ENCODE measurements at regions not wholly inside any gene's neighbourhood (a gene's known extent, or its start where the extent isn't known, plus 50 kb on each side); places are given as distances from the start of the nearest gene placed in this dataset.

DNA sequence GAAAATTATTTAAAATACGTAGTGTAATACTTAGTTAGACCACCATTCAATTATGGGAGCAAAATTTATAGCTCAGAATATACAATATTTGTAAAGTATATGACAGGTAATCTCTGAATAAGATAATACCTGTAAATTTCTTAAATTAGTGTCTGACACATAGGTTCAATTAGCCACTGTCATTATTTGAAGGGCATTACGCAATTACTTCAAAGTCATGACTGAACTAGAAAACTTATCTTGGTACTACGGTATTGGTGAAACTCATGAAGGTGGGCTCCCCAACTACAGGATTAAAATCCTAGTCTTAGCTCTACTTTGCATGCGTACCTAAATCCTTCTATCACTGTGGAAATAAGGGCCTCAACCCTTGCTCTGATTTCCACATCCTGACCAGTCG, 860.7 kb downstream of the PCDH19 start:
- TF ChIP-seq, protein P1, sequence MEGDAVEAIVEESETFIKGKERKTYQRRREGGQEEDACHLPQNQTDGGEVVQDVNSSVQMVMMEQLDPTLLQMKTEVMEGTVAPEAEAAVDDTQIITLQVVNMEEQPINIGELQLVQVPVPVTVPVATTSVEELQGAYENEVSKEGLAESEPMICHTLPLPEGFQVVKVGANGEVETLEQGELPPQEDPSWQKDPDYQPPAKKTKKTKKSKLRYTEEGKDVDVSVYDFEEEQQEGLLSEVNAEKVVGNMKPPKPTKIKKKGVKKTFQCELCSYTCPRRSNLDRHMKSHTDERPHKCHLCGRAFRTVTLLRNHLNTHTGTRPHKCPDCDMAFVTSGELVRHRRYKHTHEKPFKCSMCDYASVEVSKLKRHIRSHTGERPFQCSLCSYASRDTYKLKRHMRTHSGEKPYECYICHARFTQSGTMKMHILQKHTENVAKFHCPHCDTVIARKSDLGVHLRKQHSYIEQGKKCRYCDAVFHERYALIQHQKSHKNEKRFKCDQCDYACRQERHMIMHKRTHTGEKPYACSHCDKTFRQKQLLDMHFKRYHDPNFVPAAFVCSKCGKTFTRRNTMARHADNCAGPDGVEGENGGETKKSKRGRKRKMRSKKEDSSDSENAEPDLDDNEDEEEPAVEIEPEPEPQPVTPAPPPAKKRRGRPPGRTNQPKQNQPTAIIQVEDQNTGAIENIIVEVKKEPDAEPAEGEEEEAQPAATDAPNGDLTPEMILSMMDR (IDR thresholded peaks at IDR 0.05; ENCODE audit: insufficient read depth, low read length) = no peak
- no peak overlapping the region for H3K4me3 ChIP-seq (ENCODE audit: low read depth, low read length)
- DNase-seq (ENCODE audit: low read depth) = no peak

DNA sequence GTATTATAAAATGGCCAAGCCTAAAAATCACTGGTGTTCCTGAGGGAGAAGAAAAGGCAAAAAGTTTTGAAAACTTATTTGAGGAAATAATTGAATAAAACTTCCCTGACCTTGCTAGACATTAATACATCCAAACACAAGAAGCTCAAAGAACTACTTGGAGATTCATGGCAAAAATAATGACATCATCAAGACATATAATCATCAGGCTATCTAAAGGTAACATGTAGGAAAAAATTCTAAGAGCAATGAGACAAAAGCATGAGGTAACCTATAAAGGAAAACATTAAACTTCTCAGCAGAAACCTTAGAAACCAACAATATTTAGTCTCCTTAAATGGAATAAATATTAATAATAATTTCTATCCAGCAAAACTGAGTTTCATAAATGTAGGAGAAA, 887.6 kb downstream of the PCDH19 start:
- TF ChIP-seq, protein P1 (IDR thresholded peaks at IDR 0.05; ENCODE audit: insufficient read depth, low read length) = no peak
- no peak for DNase-seq (ENCODE audit: low read depth)
- no peak overlapping the region for H3K4me3 ChIP-seq (ENCODE audit: low read depth, low read length)

DNA sequence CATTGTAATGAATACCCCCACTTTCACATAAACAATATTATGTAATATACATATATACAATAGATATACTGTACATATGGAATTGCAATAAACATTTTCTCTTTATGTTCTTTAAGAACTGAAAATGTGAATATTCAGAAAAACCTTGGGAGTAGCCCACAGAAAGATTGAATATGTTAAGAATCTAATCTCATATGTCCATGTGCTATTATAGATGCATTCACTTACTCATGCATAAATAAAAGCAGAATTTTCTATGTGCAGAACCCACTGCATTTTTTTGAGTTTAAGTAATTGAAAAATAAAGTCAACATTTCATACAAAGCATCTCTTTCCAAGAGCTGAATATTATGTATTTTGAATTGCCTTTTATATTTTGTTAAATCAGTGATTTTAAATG, 902.3 kb downstream of the PCDH19 start:
- DNase-seq (ENCODE audit: low read depth) = no peak
- H3K4me3 ChIP-seq (ENCODE audit: low read depth, low read length) = no peak overlapping the region
- TF ChIP-seq, protein P1 (IDR thresholded peaks at IDR 0.05; ENCODE audit: insufficient read depth, low read length) = no peak

- no peak for DNase-seq (ENCODE audit: low read depth)
- no peak overlapping the region for H3K4me3 ChIP-seq (ENCODE audit: low read depth, low read length)
- TF ChIP-seq, protein P1 (IDR thresholded peaks at IDR 0.05; ENCODE audit: insufficient read depth, low read length) = no peak
These were observed 914.6 kb downstream of the PCDH19 start for GRCh38 chrX:99495453-99495852.

DNA sequence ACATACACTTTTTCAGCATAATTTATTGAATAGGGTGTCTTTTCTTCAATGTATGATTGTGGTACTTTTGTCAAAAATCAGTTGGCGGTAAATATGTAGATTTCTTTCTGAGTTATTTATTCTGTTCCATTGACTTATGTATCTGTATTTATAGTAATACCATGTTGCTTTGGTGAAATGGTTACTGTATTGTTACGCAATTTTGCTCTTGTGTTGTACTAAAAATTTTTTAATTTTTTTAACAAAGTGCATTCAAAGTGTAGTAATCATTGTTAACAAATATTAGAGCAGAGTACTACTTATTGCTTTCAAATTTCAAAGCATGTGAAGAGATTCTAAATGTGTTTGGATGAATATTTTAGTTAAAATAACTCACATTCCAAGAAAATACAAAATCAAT, 915.4 kb downstream of the PCDH19 start:
- DNase-seq (ENCODE audit: low read depth) = no peak
- TF ChIP-seq, protein P1 (IDR thresholded peaks at IDR 0.05; ENCODE audit: insufficient read depth, low read length) = no peak
- no peak overlapping the region for H3K4me3 ChIP-seq (ENCODE audit: low read depth, low read length)

GRCh38 chrX:99480728-99481127, 929.3 kb downstream of the PCDH19 start:
- no peak overlapping the region for H3K4me3 ChIP-seq (ENCODE audit: low read depth, low read length)
- DNase-seq (ENCODE audit: low read depth) = no peak
- TF ChIP-seq, protein P1 (IDR thresholded peaks at IDR 0.05; ENCODE audit: insufficient read depth, low read length) = no peak

GRCh38 chrX:99469439-99469838, 940.6 kb downstream of the PCDH19 start:
- H3K4me3 ChIP-seq (ENCODE audit: low read depth, low read length) = no peak overlapping the region
- TF ChIP-seq, protein P1 (IDR thresholded peaks at IDR 0.05; ENCODE audit: insufficient read depth, low read length) = no peak
- no peak for DNase-seq (ENCODE audit: low read depth)
